ENCODE measurements at regions not wholly inside any gene's neighbourhood (a gene's known extent, or its start where the extent isn't known, plus 50 kb on each side); places are given as distances from the start of the nearest gene placed in this dataset.
"Not testable (repeated sequence)": the region's sequence is repeated elsewhere in the genome, so short reads cannot be mapped to it uniquely, and the experiment has no call there.

DNA sequence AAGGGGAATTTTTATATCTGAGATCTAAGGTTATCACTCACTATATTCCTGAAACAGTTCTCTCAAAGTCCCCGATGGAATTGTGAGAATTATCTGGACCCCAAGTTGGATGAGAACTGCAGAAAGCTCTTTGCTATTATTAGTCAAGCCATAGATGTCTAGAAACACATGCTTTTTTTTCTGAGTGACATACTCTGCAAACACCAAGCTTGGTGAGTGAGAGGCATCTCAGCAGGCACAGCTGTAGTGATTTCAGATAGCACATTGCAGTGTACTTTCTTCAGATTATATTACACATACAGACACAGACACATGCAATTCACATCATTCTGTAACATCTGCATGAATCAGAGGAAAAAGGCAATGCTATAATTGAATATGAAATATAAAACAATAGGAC lies 111.1 kb upstream of the UFL1 start:
- TF ChIP-seq EZH2 (IDR thresholded peaks at IDR 0.05; ENCODE audit: insufficient read depth, poor library complexity, severe bottlenecking) (no peak), EZH2phosphoT487 (IDR thresholded peaks at IDR 0.05; ENCODE audit: insufficient read depth, low read depth) (no peak)
- Histone ChIP-seq H3K4me1 (ENCODE audit: insufficient read depth) (no peaks in the 10 kb centered on the region), H3K4me2 (ENCODE audit: unreplicated experiment) (no peak overlapping the region), H3F3A (ENCODE audit: insufficient read depth) (no peaks in the 10 kb centered on the region), H2AFZ (no peak overlapping the region), H3K36me3 (ENCODE audit: low read depth) (no peaks in the 10 kb centered on the region), H3K27me3 (replicated peaks; ENCODE audit: insufficient read depth) (no peaks in the 10 kb centered on the region), H3K79me2 (ENCODE audit: insufficient read depth) (no peaks in the 10 kb centered on the region), H3K27ac (no peak overlapping the region), H3K9ac (no peak overlapping the region), H3K9me2 (ENCODE audit: insufficient read depth) (no peaks in the 10 kb centered on the region), H3K9me3 (ENCODE audit: low read depth) (no peaks in the 10 kb centered on the region), H4K20me1 (ENCODE audit: insufficient read depth) (no peaks in the 10 kb centered on the region), H3K4me3 (no peak overlapping the region)
- no peak for DNase-seq
- 19 to 28% methylated on average over 1 of the region's 1 CpG for WGBS, 2 experiments (ENCODE audit: low coverage in 1 of 2, low lambda C conversion rate in 2 of 2, missing lambda C conversion rate in 2 of 2)
- in situ Hi-C loops (cut with MboI): no loop called here

DNA sequence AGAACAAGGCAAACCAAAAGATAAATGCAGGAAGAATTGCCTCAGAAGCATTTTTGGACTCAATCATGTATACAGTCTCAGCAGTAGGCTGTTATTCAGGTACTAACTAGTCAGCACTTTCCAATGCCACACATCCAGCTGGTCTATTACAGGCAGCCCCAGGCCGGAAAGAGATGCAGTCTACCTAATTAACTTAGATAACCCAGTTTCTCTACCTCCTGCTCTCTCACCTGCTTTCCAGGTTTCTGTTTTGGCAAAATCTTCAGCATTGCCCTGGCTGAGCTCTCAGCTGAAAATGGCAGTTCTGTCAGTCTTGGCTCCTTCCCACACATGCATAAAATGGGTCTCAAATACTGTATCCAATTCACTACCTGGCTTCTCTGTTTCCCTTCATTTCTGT lies 101.3 kb upstream of the UFL1 start:
- Histone ChIP-seq H3K27me3 (replicated peaks; ENCODE audit: insufficient read depth) (no peaks in the 10 kb centered on the region), H3K27ac (no peak overlapping the region), H3K9me3 (ENCODE audit: low read depth) (no peaks in the 10 kb centered on the region), H3K9me2 (ENCODE audit: insufficient read depth) (no peaks in the 10 kb centered on the region), H3F3A (ENCODE audit: insufficient read depth) (no peaks in the 10 kb centered on the region), H3K9ac (no peak overlapping the region), H3K4me3 (no peak overlapping the region), H3K4me1 (ENCODE audit: insufficient read depth) (no peaks in the 10 kb centered on the region), H3K4me2 (ENCODE audit: unreplicated experiment) (no peak overlapping the region), H4K20me1 (ENCODE audit: insufficient read depth) (no peaks in the 10 kb centered on the region), H2AFZ (no peak overlapping the region), H3K36me3 (ENCODE audit: low read depth) (no peaks in the 10 kb centered on the region), H3K79me2 (ENCODE audit: insufficient read depth) (no peaks in the 10 kb centered on the region)
- WGBS, 2 experiments (ENCODE audit: low coverage in 1 of 2, low lambda C conversion rate in 2 of 2, missing lambda C conversion rate in 2 of 2): 0 to 5% methylated on average over 1 of the region's 1 CpG
- in situ Hi-C loops (cut with MboI): no loop called here
- no peak for DNase-seq
- TF ChIP-seq EZH2 (IDR thresholded peaks at IDR 0.05; ENCODE audit: insufficient read depth, poor library complexity, severe bottlenecking) (no peak), EZH2phosphoT487 (IDR thresholded peaks at IDR 0.05; ENCODE audit: insufficient read depth, low read depth) (no peak)

- H3K4me1 ChIP-seq (ENCODE audit: insufficient read depth): no peaks in the 10 kb centered on the region
- in situ Hi-C loops (cut with MboI): no loop called here
- no peaks in the 10 kb centered on the region for H4K20me1 ChIP-seq (ENCODE audit: insufficient read depth)
- no peak for DNase-seq
- H3K79me2 ChIP-seq (ENCODE audit: insufficient read depth): no peaks in the 10 kb centered on the region
- H3K4me2 ChIP-seq (ENCODE audit: unreplicated experiment): no peak overlapping the region
- H3K9me3 ChIP-seq (ENCODE audit: low read depth): no peaks in the 10 kb centered on the region
- H3F3A ChIP-seq (ENCODE audit: insufficient read depth): no peaks in the 10 kb centered on the region
- no peaks in the 10 kb centered on the region for H3K27me3 ChIP-seq (replicated peaks; ENCODE audit: insufficient read depth)
- H3K9me2 ChIP-seq (ENCODE audit: insufficient read depth): no peaks in the 10 kb centered on the region
- no peak for TF ChIP-seq EZH2phosphoT487 (IDR thresholded peaks at IDR 0.05; ENCODE audit: insufficient read depth, low read depth)
- TF ChIP-seq EZH2 (IDR thresholded peaks at IDR 0.05; ENCODE audit: insufficient read depth, poor library complexity, severe bottlenecking): no peak
- no peak overlapping the region for H3K9ac ChIP-seq
- 41 to 44% methylated on average over 2 of the region's 2 CpGs for WGBS, 2 experiments (ENCODE audit: low coverage in 1 of 2, low lambda C conversion rate in 2 of 2, missing lambda C conversion rate in 2 of 2)
- no peaks in the 10 kb centered on the region for H3K36me3 ChIP-seq (ENCODE audit: low read depth)
- no peak overlapping the region for H2AFZ ChIP-seq
- no peak overlapping the region for H3K4me3 ChIP-seq
- H3K27ac ChIP-seq: no peak overlapping the region
These were observed 87.7 kb upstream of the UFL1 start for GRCh38 chr6:96433950-96434349.

GRCh38 chr6:96436398-96436797 lies 85.2 kb upstream of the UFL1 start:
- Histone ChIP-seq H4K20me1 (ENCODE audit: insufficient read depth) (no peaks in the 10 kb centered on the region), H3K9me2 (ENCODE audit: insufficient read depth) (no peaks in the 10 kb centered on the region), H3K36me3 (ENCODE audit: low read depth) (no peaks in the 10 kb centered on the region), H3K9ac (no peak overlapping the region), H3K27ac (no peak overlapping the region), H3K4me1 (ENCODE audit: insufficient read depth) (no peaks in the 10 kb centered on the region), H3F3A (ENCODE audit: insufficient read depth) (no peaks in the 10 kb centered on the region), H3K79me2 (ENCODE audit: insufficient read depth) (no peaks in the 10 kb centered on the region), H3K4me2 (ENCODE audit: unreplicated experiment) (no peak overlapping the region), H3K27me3 (replicated peaks; ENCODE audit: insufficient read depth) (no peaks in the 10 kb centered on the region), H3K9me3 (ENCODE audit: low read depth) (no peaks in the 10 kb centered on the region), H2AFZ (no peak overlapping the region), H3K4me3 (no peak overlapping the region)
- DNase-seq: no peak
- in situ Hi-C loops (cut with MboI): no loop called here
- no peak for TF ChIP-seq EZH2 (IDR thresholded peaks at IDR 0.05; ENCODE audit: insufficient read depth, poor library complexity, severe bottlenecking)
- TF ChIP-seq EZH2phosphoT487 (IDR thresholded peaks at IDR 0.05; ENCODE audit: insufficient read depth, low read depth): no peak
- 11 to 16% methylated on average over 4 of the region's 4 CpGs for WGBS, 2 experiments (ENCODE audit: low coverage in 1 of 2, low lambda C conversion rate in 2 of 2, missing lambda C conversion rate in 2 of 2)

GRCh38 chr6:96437228-96437627 lies 84.4 kb upstream of the UFL1 start:
- H3K27me3 ChIP-seq (replicated peaks; ENCODE audit: insufficient read depth); H3K4me2 ChIP-seq (ENCODE audit: unreplicated experiment); H3F3A ChIP-seq (ENCODE audit: insufficient read depth); H3K27ac ChIP-seq; H3K79me2 ChIP-seq (ENCODE audit: insufficient read depth); H3K9me2 ChIP-seq (ENCODE audit: insufficient read depth); H2AFZ ChIP-seq; H3K9ac ChIP-seq; H3K4me3 ChIP-seq; DNase-seq; H3K36me3 ChIP-seq (ENCODE audit: low read depth); in situ Hi-C loops (cut with MboI); H4K20me1 ChIP-seq (ENCODE audit: insufficient read depth); H3K9me3 ChIP-seq (ENCODE audit: low read depth); H3K4me1 ChIP-seq (ENCODE audit: insufficient read depth): not testable (repeated sequence)
- 15 to 25% methylated on average over 6 of the region's 6 CpGs for WGBS, 2 experiments (ENCODE audit: low coverage in 1 of 2, low lambda C conversion rate in 2 of 2, missing lambda C conversion rate in 2 of 2)

Data from GM23248 (cell line).